ENCODE measurements at regions not wholly inside any gene's neighbourhood (a gene's known extent, or its start where the extent isn't known, plus 50 kb on each side); places are given as distances from the start of the nearest gene placed in this dataset.

DNA sequence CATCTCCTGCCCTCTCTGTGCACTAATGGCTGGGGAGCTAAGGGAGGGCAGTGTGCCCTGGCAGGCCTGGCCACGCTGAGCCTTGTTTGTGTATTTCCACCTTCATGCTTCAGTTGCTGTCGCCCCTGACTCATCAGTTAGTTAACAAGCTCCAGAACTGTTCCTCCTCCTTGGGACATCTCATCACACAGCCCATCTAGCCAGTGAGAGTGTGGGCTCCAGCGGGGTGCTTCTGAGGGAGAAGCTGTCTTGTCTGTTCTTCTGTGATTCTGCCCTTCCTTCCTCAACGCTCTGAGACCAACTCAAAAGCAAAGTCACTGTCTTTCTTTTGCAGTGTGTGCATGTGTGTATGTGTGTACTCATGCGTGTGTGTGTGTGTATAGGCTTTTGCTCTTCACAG lies 58.3 kb upstream of the CPEB4 start:
- DNase-seq (ENCODE audit: low read depth) = no peak

- no peak for DNase-seq (ENCODE audit: low read depth)
Measured at GRCh38 chr5:173830421-173830820, 57.7 kb upstream of the CPEB4 start.

GRCh38 chr5:173831196-173831914 lies 56.8 kb upstream of the CPEB4 start:
- DNase-seq (ENCODE audit: low read depth) = no peak

DNA sequence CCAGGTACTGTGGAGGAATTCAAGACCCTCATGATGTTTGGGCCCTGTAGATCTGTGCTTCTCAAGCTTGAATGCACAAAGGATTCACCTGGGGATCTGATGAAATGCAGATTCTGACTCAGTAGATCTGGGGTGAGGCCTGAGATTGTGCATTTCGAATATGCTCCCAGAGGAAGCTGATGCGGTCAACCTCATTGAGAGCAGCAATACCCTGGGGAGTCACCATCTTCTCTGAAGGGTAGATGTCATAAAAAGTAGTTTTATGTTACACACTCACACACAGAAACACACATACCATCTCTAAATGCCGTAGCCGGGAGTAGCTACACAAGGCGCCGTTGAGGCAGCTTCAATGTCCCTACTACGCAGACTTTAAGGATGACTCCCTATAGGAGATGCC lies 55.8 kb upstream of the CPEB4 start:
- no peak for DNase-seq (ENCODE audit: low read depth)

DNA sequence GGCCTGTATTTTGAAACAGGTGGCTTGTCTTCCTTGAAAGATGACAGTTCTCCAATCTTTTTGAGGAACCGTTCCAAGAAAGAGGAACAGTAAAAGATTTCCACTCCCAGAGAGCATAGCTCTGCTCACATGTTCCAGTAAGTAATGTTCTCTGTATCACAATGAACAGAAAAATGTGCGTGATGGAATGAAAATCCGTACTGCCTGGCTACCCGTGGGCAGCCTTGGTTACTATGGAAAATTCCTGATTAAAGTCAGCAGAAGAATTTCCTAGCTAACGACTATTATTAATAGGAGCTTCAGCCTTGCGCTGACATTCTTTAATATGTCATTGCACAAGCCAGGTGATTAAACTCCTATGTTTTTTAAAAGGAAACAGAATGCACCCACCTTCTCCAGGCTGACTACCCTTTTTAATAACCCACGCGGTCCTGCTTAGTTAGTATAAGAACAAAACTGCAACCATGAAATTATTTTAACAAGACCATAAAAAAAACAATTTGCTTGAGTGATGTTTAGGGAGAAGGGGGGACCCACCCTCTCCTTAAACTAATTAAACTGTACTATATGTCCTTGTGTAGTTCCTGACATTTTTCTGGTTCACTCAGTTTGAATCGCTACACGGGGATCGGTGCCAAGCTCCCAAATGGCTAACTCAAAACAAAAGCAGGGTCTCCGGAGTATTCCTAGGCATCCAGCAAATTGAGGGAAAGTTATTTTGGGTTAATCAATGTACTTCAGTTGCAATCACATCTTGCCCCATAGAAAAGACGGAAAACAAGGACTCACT lies 54.8 kb upstream of the CPEB4 start:
- DNase-seq (ENCODE audit: low read depth) = no peak

GRCh38 chr5:173834071-173834771 lies 53.9 kb upstream of the CPEB4 start:
- DNase-seq (ENCODE audit: low read depth) = no peak

DNA sequence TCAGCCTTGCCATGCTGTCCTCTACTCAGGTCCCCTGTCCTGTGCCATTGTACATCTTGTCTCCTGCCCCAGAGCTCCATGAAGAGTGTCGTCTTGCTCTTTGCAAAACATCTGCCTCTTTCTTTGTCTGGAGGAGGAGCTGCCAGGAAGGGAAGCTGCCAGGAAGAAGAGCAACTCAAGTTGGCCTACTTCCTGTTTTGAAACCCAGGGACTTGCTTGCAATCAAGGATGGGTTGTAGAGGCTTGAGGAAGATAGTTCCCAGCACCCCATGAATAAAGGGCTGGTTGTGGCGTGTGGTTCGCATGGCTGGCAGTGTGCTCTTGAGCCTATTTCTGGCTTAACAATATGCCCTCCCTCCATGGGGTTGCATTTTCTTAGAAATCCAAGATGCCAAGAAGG lies 53.0 kb upstream of the CPEB4 start:
- DNase-seq (ENCODE audit: low read depth) = no peak

- no peak for DNase-seq (ENCODE audit: low read depth)
Measured at GRCh38 chr5:173835661-173836060, 52.5 kb upstream of the CPEB4 start.

GRCh38 chr5:173837654-173838053 lies 50.5 kb upstream of the CPEB4 start:
- no peak for DNase-seq (ENCODE audit: low read depth)
